ENCODE measurements at regions not wholly inside any gene's neighbourhood (a gene's known extent, or its start where the extent isn't known, plus 50 kb on each side); places are given as distances from the start of the nearest gene placed in this dataset.

DNA sequence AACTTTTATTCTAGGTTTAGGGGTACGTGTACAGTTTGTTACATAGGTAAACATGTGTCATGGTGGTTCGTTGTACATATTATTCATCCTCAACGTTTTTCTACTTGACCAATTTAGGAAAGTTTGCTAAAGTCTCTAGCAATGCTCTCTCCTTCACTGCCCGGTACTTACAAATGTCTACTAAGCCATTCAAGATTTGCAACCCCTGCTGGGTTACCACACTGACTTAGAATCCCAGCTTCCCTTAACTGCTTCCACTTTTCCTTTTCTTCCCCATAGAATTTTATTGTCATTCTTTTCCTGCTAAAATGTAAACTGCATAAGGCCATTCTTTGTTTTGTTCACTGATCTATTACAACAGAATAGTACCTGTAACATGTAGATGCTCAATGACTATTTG lies 97.4 kb downstream of the SMPDL3A start:
- TF ChIP-seq NFIC (IDR thresholded peaks at IDR 0.05) (no peak), EGR1 (IDR thresholded peaks at IDR 0.05) (no peak), EP300 (IDR thresholded peaks at IDR 0.05; ENCODE audit: borderline replicate concordance) (no peak), TAF1 (IDR thresholded peaks at IDR 0.05; ENCODE audit: low read depth) (no peak), YY1 (IDR thresholded peaks at IDR 0.05; ENCODE audit: low read depth) (no peak), CEBPB (IDR thresholded peaks at IDR 0.05) (no peak), CREB1 (IDR thresholded peaks at IDR 0.05; ENCODE audit: low read depth) (no peak), TEAD4 (IDR thresholded peaks at IDR 0.05) (no peak), TCF12 (IDR thresholded peaks at IDR 0.05; ENCODE audit: low read depth) (no peak), ZBTB7A (IDR thresholded peaks at IDR 0.05; ENCODE audit: low read depth) (no peak), FOXM1 (IDR thresholded peaks at IDR 0.05; ENCODE audit: borderline replicate concordance, low read depth) (no peak)
- TF ChIP-seq, protein P1, sequence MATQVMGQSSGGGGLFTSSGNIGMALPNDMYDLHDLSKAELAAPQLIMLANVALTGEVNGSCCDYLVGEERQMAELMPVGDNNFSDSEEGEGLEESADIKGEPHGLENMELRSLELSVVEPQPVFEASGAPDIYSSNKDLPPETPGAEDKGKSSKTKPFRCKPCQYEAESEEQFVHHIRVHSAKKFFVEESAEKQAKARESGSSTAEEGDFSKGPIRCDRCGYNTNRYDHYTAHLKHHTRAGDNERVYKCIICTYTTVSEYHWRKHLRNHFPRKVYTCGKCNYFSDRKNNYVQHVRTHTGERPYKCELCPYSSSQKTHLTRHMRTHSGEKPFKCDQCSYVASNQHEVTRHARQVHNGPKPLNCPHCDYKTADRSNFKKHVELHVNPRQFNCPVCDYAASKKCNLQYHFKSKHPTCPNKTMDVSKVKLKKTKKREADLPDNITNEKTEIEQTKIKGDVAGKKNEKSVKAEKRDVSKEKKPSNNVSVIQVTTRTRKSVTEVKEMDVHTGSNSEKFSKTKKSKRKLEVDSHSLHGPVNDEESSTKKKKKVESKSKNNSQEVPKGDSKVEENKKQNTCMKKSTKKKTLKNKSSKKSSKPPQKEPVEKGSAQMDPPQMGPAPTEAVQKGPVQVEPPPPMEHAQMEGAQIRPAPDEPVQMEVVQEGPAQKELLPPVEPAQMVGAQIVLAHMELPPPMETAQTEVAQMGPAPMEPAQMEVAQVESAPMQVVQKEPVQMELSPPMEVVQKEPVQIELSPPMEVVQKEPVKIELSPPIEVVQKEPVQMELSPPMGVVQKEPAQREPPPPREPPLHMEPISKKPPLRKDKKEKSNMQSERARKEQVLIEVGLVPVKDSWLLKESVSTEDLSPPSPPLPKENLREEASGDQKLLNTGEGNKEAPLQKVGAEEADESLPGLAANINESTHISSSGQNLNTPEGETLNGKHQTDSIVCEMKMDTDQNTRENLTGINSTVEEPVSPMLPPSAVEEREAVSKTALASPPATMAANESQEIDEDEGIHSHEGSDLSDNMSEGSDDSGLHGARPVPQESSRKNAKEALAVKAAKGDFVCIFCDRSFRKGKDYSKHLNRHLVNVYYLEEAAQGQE (IDR thresholded peaks at IDR 0.05; ENCODE audit: low read depth): no peak
- TF ChIP-seq, protein P2, sequence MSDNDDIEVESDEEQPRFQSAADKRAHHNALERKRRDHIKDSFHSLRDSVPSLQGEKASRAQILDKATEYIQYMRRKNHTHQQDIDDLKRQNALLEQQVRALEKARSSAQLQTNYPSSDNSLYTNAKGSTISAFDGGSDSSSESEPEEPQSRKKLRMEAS (IDR thresholded peaks at IDR 0.05): no peak
